ENCODE measurements at regions not wholly inside any gene's neighbourhood (a gene's known extent, or its start where the extent isn't known, plus 50 kb on each side); places are given as distances from the start of the nearest gene placed in this dataset.

DNA sequence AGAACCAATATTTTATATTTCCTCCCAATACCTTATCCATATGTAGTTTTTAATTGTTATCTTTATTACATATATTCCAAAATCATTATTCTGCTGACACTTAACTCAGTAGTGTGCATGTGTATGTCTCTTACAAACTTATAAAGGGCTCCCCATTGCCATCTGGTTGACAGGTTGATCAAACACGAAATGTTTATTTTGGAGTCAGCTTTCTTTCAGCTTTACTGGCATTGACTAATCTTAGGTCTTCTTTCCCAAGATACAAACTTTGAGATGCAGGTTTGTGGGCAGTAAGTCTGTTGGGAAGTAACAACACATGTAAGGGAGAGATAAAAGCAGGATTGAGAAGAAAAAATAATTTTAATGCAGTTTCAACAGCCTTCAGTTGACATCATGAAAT, 716.0 kb upstream of the CHD1 start:
- TF ChIP-seq CTCF (IDR thresholded peaks at IDR 0.05), result no peak
- H3K4me3 ChIP-seq (ENCODE audit: low read length), result no peak overlapping the region
- Mint-ChIP-seq H3K27me3 (ENCODE audit: low read depth in 2 of 2) (no peaks in the 10 kb centered on the region), H3K4me1 (no peaks in the 10 kb centered on the region), H3K27ac (no peak overlapping the region), H3K36me3 (peaks cover 10% of the 10 kb centered on the region), H3K4me3 (no peak overlapping the region), H3K9me3 (peaks cover 8 to 17% of the 10 kb centered on the region in 2 donors)
- no peak for DNase-seq
- H3K9me3 ChIP-seq (ENCODE audit: control insufficient read depth, insufficient read depth, low read length), result no peaks in the 10 kb centered on the region
- no peaks in the 10 kb centered on the region for H3K4me1 ChIP-seq (ENCODE audit: control insufficient read depth, insufficient read depth, low read length)
- H3K36me3 ChIP-seq (ENCODE audit: control insufficient read depth, insufficient read depth, low read length), result no peaks in the 10 kb centered on the region
- no peak overlapping the region for H3K27ac ChIP-seq (ENCODE audit: low read length)
- 67% methylated on average over 1 of the region's 1 CpG for WGBS (ENCODE audit: insufficient coverage)
- no peak for ATAC-seq
- intact Hi-C loops (cut with micrococcal nuclease), result no loop called here
- no peaks in the 10 kb centered on the region for H3K27me3 ChIP-seq (ENCODE audit: control insufficient read depth, insufficient read depth, low read length)

DNA sequence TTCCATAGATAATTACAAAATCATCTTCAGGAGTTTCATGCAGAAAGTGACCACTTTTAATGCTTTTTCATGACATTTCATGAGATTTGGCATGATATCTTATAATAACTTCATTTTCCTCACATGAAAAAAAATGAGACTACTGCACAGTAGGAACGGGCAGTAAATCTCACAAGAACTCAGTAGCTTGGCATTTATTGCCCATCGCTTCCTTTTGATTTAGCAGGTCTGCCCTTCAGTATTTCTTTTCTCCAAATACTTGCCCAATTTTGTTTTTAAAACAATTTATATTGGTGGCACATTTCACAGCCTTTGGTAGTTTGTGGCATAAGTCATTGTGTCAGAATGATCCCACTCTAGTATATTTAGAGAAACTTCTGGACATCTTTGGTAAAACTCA, 711.8 kb upstream of the CHD1 start:
- Histone ChIP-seq H3K9me3 (ENCODE audit: control insufficient read depth, insufficient read depth, low read length) (no peaks in the 10 kb centered on the region), H3K4me3 (ENCODE audit: low read length) (no peak overlapping the region), H3K4me1 (ENCODE audit: control insufficient read depth, insufficient read depth, low read length) (no peaks in the 10 kb centered on the region), H3K27me3 (ENCODE audit: control insufficient read depth, insufficient read depth, low read length) (no peaks in the 10 kb centered on the region), H3K36me3 (ENCODE audit: control insufficient read depth, insufficient read depth, low read length) (no peaks in the 10 kb centered on the region), H3K27ac (ENCODE audit: low read length) (no peak overlapping the region)
- Mint-ChIP-seq H3K9me3 (peaks cover 11 to 16% of the 10 kb centered on the region in 2 donors), H3K27ac (no peak overlapping the region), H3K27me3 (ENCODE audit: low read depth in 2 of 2) (no peaks in the 10 kb centered on the region), H3K36me3 (peaks cover 10% of the 10 kb centered on the region), H3K4me1 (no peaks in the 10 kb centered on the region), H3K4me3 (no peak overlapping the region)
- TF ChIP-seq CTCF (IDR thresholded peaks at IDR 0.05), result no peak
- ATAC-seq, result no peak
- DNase-seq, result no peak
- WGBS (ENCODE audit: insufficient coverage), result 86% methylated on average over 2 of the region's 2 CpGs
- intact Hi-C loops (cut with micrococcal nuclease), result no loop called here

DNA sequence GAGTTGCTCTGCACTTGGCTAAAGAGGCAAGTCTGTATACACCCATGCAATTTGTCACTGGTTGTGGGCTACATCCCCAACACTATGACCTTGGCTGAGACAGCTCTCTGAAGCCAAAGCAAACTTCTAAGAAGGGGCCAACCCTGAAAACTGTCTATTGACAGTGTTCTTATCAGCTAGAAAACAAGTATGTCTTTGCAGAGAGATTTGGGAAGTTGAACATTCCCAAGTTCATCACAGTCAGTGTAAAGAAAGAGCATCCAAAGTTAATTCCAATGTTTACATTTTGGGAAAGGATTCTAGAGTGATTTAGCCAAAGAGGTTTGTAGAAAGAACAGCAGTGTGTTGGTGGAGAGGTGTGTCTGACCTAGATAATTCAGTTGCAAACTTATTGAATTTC, 711.1 kb upstream of the CHD1 start:
- no peak for DNase-seq

More for the DNA sequence above, 711.1 kb upstream of the CHD1 start:
- H3K27ac Mint-ChIP-seq, result no peak overlapping the region
- Histone ChIP-seq H3K36me3 (ENCODE audit: control insufficient read depth, insufficient read depth, low read length) (no peaks in the 10 kb centered on the region), H3K4me3 (ENCODE audit: low read length) (no peak overlapping the region), H3K9me3 (ENCODE audit: control insufficient read depth, insufficient read depth, low read length) (no peaks in the 10 kb centered on the region), H3K27ac (ENCODE audit: low read length) (no peak overlapping the region), H3K27me3 (ENCODE audit: control insufficient read depth, insufficient read depth, low read length) (no peaks in the 10 kb centered on the region), H3K4me1 (ENCODE audit: control insufficient read depth, insufficient read depth, low read length) (no peaks in the 10 kb centered on the region)
- TF ChIP-seq CTCF (IDR thresholded peaks at IDR 0.05), result no peak
- peaks cover 9 to 15% of the 10 kb centered on the region in 2 donors for H3K9me3 Mint-ChIP-seq
- no peaks in the 10 kb centered on the region for H3K27me3 Mint-ChIP-seq (ENCODE audit: low read depth in 2 of 2)
- peaks cover 11% of the 10 kb centered on the region for H3K36me3 Mint-ChIP-seq
- intact Hi-C loops (cut with micrococcal nuclease), result no loop called here
- no peaks in the 10 kb centered on the region for H3K4me1 Mint-ChIP-seq
- H3K4me3 Mint-ChIP-seq, result no peak overlapping the region
- ATAC-seq, result no peak
